ENCODE measurements at regions not wholly inside any gene's neighbourhood (a gene's known extent, or its start where the extent isn't known, plus 50 kb on each side); places are given as distances from the start of the nearest gene placed in this dataset.

DNA sequence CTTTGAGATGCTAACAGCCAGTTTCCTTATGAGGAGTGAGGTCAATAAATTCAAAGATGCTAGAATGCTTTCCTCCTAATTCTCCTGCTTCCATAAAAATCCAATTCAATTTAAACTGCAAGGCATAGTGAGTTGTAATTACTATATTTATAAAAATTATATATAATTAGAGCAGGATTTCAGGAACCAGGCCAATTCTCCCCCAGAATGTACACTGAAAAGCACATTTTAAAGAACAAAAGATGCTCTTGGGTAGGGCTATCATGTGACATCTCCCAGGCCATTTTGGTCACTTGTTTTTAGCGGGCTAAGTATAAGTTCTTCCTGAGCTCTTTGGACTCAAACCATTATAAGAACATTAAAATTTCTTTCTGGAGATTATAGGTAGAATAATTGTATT is 195.7 kb upstream of the KCNG1 start:
- TF ChIP-seq POLR2A (IDR thresholded peaks at IDR 0.05; ENCODE audit: low read depth, low read length) (no peak), TAF1 (IDR thresholded peaks at IDR 0.05; ENCODE audit: borderline replicate concordance, low read depth, low read length) (no peak)
